ENCODE measurements at regions not wholly inside any gene's neighbourhood (a gene's known extent, or its start where the extent isn't known, plus 50 kb on each side); places are given as distances from the start of the nearest gene placed in this dataset.

DNA sequence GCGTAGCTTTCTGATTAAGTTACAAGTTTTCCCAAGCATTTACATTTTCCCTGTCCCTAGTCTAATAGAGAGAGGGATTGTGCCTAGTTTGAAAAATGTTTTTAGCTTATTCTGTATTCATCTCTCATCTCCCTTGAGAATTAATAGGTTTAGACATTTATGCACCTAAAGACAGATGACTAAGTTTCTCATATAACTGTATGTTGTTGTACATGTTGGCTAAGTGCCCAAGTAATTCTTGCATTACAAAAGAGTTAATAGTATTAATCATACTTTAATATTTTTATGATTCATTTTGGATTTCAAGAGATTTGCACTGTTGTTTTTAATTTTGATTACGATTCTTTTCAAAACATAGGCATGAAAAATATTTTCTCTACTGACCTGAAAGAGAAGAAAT, 109.0 kb upstream of the TBL1XR1 start:
- Mint-ChIP-seq H3K9me3 (peaks cover 10% of the 10 kb centered on the region; the same call in 1 of the 2 replicates), H3K36me3 (peaks cover 8% of the 10 kb centered on the region), H3K27ac (no peak overlapping the region), H3K4me3 (no peak overlapping the region), H3K27me3 (ENCODE audit: low read depth) (no peaks in the 10 kb centered on the region), H3K4me1 (no peaks in the 10 kb centered on the region)
- TF ChIP-seq IRF1 (CRISPR knock-in tag; IDR thresholded peaks at IDR 0.05) (no peak), NR1H2 (CRISPR knock-in tag; IDR thresholded peaks at IDR 0.05) (no peak), NFE2L1 (CRISPR knock-in tag; IDR thresholded peaks at IDR 0.05) (no peak), FOXJ3 (CRISPR knock-in tag; IDR thresholded peaks at IDR 0.05; ENCODE audit: borderline replicate concordance) (no peak), ZNF317 (CRISPR knock-in tag; IDR thresholded peaks at IDR 0.05; ENCODE audit: borderline replicate concordance, low read depth) (no peak), ZNF423 (CRISPR knock-in tag; IDR thresholded peaks at IDR 0.05) (no peak), ETV6 (CRISPR knock-in tag; IDR thresholded peaks at IDR 0.05) (no peak), AR (CRISPR knock-in tag; IDR thresholded peaks at IDR 0.05) (no peak), ZNF671 (CRISPR knock-in tag; IDR thresholded peaks at IDR 0.05) (no peak), ZNF416 (CRISPR knock-in tag; IDR thresholded peaks at IDR 0.05) (no peak), NFATC4 (CRISPR knock-in tag; IDR thresholded peaks at IDR 0.05) (no peak), KAT7 (CRISPR knock-in tag; IDR thresholded peaks at IDR 0.05; ENCODE audit: borderline replicate concordance) (no peak), ATF2 (CRISPR knock-in tag; IDR thresholded peaks at IDR 0.05; ENCODE audit: borderline replicate concordance, low read depth) (no peak), JAZF1 (CRISPR knock-in tag; IDR thresholded peaks at IDR 0.05) (no peak), SMAD3 (CRISPR knock-in tag; IDR thresholded peaks at IDR 0.05; ENCODE audit: borderline replicate concordance) (no peak), JUN (CRISPR knock-in tag; IDR thresholded peaks at IDR 0.05) (no peak)
- TF ChIP-seq, protein P1, sequence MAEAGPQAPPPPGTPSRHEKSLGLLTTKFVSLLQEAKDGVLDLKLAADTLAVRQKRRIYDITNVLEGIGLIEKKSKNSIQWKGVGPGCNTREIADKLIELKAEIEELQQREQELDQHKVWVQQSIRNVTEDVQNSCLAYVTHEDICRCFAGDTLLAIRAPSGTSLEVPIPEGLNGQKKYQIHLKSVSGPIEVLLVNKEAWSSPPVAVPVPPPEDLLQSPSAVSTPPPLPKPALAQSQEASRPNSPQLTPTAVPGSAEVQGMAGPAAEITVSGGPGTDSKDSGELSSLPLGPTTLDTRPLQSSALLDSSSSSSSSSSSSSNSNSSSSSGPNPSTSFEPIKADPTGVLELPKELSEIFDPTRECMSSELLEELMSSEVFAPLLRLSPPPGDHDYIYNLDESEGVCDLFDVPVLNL (CRISPR knock-in tag; IDR thresholded peaks at IDR 0.05; ENCODE audit: borderline replicate concordance, low read depth) = no peak
- TF ChIP-seq, protein P2, sequence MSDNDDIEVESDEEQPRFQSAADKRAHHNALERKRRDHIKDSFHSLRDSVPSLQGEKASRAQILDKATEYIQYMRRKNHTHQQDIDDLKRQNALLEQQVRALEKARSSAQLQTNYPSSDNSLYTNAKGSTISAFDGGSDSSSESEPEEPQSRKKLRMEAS (CRISPR knock-in tag; IDR thresholded peaks at IDR 0.05) = no peak
- TF ChIP-seq, protein P3, sequence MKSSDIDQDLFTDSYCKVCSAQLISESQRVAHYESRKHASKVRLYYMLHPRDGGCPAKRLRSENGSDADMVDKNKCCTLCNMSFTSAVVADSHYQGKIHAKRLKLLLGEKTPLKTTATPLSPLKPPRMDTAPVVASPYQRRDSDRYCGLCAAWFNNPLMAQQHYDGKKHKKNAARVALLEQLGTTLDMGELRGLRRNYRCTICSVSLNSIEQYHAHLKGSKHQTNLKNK (CRISPR knock-in tag; IDR thresholded peaks at IDR 0.05) = no peak
- ChIA-PET CTCF (no interaction called here), POLR2A (interaction anchor here (0.6 to 0.7 kb wide), 2 partner anchors 52 to 1760 kb away, joined by 3 read pairs; no protein-coding TSS in a partner anchor)
- ATAC-seq (no peak), DNase-seq (ENCODE audit: low spot score) (no peak)

DNA sequence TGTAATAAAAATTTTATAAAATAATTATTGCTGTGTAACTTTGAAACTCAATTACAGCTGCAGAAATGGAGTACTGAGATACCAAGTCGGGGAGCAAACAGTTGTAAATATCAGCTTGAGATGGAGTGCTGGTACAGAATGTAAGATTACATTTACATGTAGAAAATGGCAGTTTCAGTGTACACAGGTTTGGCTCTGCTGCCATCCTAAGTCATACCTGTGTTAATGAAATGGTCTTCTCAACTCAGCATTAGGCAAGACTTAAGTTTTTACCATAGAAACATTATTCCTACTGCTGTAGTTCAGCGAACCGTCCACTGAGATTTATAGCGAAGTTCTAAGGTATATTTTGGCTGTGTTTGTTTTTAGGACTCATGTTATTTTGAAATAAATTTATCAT, 110.1 kb upstream of the TBL1XR1 start:
- no peak overlapping the region for H3K27ac Mint-ChIP-seq
- H3K9me3 Mint-ChIP-seq = peaks cover 12% of the 10 kb centered on the region; the same call in 1 of the 2 replicates
- no peaks in the 10 kb centered on the region for H3K27me3 Mint-ChIP-seq (ENCODE audit: low read depth)
- no peaks in the 10 kb centered on the region for H3K4me1 Mint-ChIP-seq
- POLR2A ChIA-PET = no interaction called here
- DNase-seq (ENCODE audit: low spot score) (no peak), ATAC-seq (no peak)
- H3K4me3 Mint-ChIP-seq = no peak overlapping the region
- H3K36me3 Mint-ChIP-seq = peaks cover 8% of the 10 kb centered on the region
- CTCF ChIA-PET = no interaction called here
- no peak for TF ChIP-seq FOXK1 (CRISPR knock-in tag; IDR thresholded peaks at IDR 0.05)
- TF ChIP-seq ATF1 (CRISPR knock-in tag; IDR thresholded peaks at IDR 0.05) = no peak
- TF ChIP-seq ZNF232 (CRISPR knock-in tag; IDR thresholded peaks at IDR 0.05) = no peak
- TF ChIP-seq USF2 (CRISPR knock-in tag; IDR thresholded peaks at IDR 0.05) = no peak
- no peak for TF ChIP-seq HMGXB4 (CRISPR knock-in tag; IDR thresholded peaks at IDR 0.05)
